GM18870 (cell line): ENCODE measurements at regions not wholly inside any gene's neighbourhood (a gene's known extent, or its start where the extent isn't known, plus 50 kb on each side); places are given as distances from the start of the nearest gene placed in this dataset.
"Not testable (repeated sequence)": the region's sequence is repeated elsewhere in the genome, so short reads cannot be mapped to it uniquely, and the experiment has no call there.

Experiments
- ATAC-seq: cut with Tn5 transposase; IDR thresholded peaks from one replicate; pipeline ENCODE4 v1.9.1; 2021; ENCODE audit warnings: moderate library complexity; ENCODE audit not compliant: unreplicated experiment

- no peak for ATAC-seq
These were observed 280.6 kb upstream of the DEFB112 start for GRCh38 chr6:50330347-50330746.

- ATAC-seq = no peak
These were observed 281.2 kb upstream of the DEFB112 start for GRCh38 chr6:50330963-50331362.

GRCh38 chr6:50333696-50334095 is 284.0 kb upstream of the DEFB112 start:
- no peak for ATAC-seq

GRCh38 chr6:50337532-50338122 is 287.9 kb upstream of the DEFB112 start:
- no peak for ATAC-seq

GRCh38 chr6:50353603-50354002 is 303.9 kb upstream of the DEFB112 start:
- ATAC-seq = no peak

GRCh38 chr6:50358113-50358512 is 308.4 kb upstream of the DEFB112 start:
- no peak for ATAC-seq

GRCh38 chr6:50361641-50362331 is 312.1 kb upstream of the DEFB112 start:
- ATAC-seq = no peak

GRCh38 chr6:50362706-50363105 is 313.0 kb upstream of the DEFB112 start:
- ATAC-seq = no peak

GRCh38 chr6:50369996-50370395 is 320.3 kb upstream of the DEFB112 start:
- ATAC-seq = no peak

GRCh38 chr6:50380406-50381098 is 330.8 kb upstream of the DEFB112 start:
- ATAC-seq = no peak

GRCh38 chr6:50381099-50381415 is 331.3 kb upstream of the DEFB112 start:
- ATAC-seq = no peak

GRCh38 chr6:50390416-50390815 is 322.9 kb upstream of the TFAP2D start:
- ATAC-seq = no peak

- ATAC-seq = not testable (repeated sequence)
These were observed 319.2 kb upstream of the TFAP2D start for GRCh38 chr6:50394139-50394538.

GRCh38 chr6:50404643-50405042 is 308.7 kb upstream of the TFAP2D start:
- no peak for ATAC-seq

- ATAC-seq = no peak
These were observed 302.7 kb upstream of the TFAP2D start for GRCh38 chr6:50410579-50410978.

GRCh38 chr6:50421041-50421440 is 292.3 kb upstream of the TFAP2D start:
- ATAC-seq = not testable (repeated sequence)

- no peak for ATAC-seq
These were observed 286.1 kb upstream of the TFAP2D start for GRCh38 chr6:50427267-50427666.

- no peak for ATAC-seq
These were observed 275.4 kb upstream of the TFAP2D start for GRCh38 chr6:50437901-50438300.

GRCh38 chr6:50442531-50443040 is 270.7 kb upstream of the TFAP2D start:
- no peak for ATAC-seq

GRCh38 chr6:50443144-50443543 is 270.2 kb upstream of the TFAP2D start:
- no peak for ATAC-seq

GRCh38 chr6:50449128-50449527 is 264.2 kb upstream of the TFAP2D start:
- no peak for ATAC-seq

GRCh38 chr6:50451826-50452400 is 261.4 kb upstream of the TFAP2D start:
- no peak for ATAC-seq
